HL-60 (cell line): ENCODE measurements at regions not wholly inside any gene's neighbourhood (a gene's known extent, or its start where the extent isn't known, plus 50 kb on each side); places are given as distances from the start of the nearest gene placed in this dataset.

Experiments
- DNase-seq, 2 experiments: peaks; one replicate each; pipeline ENCODE4 v3.0.0-alpha.2; 2010 to 2020; ENCODE audit warnings: low read depth in 1 of 2, low spot score in 1 of 2
- H3K27ac ChIP-seq: fragments of 250-450 bp; sonication (Bioruptor Pico); replicated peaks from 2 replicates; pipeline ENCODE4 v1.5.1; 2020; ENCODE audit warnings: mild to moderate bottlenecking, moderate library complexity
- H3K27me3 ChIP-seq: fragments of 250-450 bp; sonication (Bioruptor Pico); 2 replicates; pipeline ENCODE4 v1.5.1; 2021; ENCODE audit warnings: mild to moderate bottlenecking, moderate library complexity; ENCODE audit not compliant: insufficient read depth, poor library complexity, severe bottlenecking
- H3K4me3 ChIP-seq: replicated peaks from 2 replicates; pipeline ENCODE4 v1.5.1; 2011; ENCODE audit warnings: mild to moderate bottlenecking, control low read depth, low read length; ENCODE audit not compliant: insufficient read depth
- GABPA ChIP-seq: IDR thresholded peaks from 2 replicates; pipeline ENCODE4 v1.6.1; 2012; ENCODE audit warnings: low read depth
- POLR2AphosphoS5 ChIP-seq: IDR thresholded peaks from 2 replicates; pipeline ENCODE4 v1.6.1; 2012; ENCODE audit warnings: low read depth
- SPI1 ChIP-seq: IDR thresholded peaks from 2 replicates; pipeline ENCODE4 v1.6.1; 2012; ENCODE audit warnings: low read depth, mild to moderate bottlenecking, borderline replicate concordance
- TF ChIP-seq, protein P1 (sequence below): IDR thresholded peaks from 2 replicates; pipeline ENCODE4 v1.6.1; 2012; ENCODE audit warnings: low read depth; ENCODE audit not compliant: insufficient replicate concordance
- TF ChIP-seq, protein P2 (sequence below): IDR thresholded peaks from one replicate; pipeline ENCODE4 v1.5.1; 2011; ENCODE audit warnings: low read length, control low read depth, inconsistent platforms; ENCODE audit not compliant: insufficient read depth

DNA sequence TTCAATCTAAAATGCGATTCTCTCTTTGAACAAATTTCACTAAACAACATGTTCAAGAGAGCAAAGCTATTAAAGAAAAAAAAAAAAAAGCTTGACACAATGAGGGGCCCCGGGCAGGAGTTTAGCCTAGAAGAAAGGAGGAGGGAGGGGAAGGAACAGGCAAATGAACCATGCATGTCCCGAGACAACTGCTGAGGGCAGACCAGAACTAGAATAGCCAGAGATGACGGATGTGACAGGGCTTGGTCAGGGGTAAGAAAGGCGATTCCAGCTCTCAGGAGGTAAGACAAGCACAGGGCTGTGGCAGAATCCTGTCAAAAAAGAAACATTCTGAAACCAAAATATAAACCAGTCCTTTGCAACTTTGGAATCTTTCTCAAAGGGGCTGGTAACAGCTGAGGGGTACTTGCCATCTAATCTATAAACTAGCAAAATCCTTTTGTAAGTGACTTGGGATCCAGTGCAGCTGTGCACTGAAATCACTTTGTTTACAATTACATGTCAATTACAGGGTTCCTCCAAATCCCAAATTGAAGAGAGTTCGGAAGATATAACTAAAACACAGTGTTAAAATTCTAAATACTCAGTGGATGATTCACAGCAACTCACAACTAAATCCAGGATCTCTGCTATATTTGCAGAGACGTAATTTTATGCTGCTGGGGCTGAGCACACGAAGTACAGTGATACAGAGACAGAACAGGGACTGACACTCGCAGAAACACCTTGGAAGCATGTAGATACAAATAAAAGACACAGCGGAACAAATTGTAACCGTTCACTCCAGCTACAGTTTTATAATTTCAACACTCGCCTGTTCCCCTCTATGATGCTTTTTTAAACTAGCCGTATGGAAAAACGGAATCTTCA, 567.4 kb upstream of the ZFHX3 start:
- peaks cover 15% of the 10 kb centered on the region for H3K27me3 ChIP-seq
- TF ChIP-seq, protein P1, sequence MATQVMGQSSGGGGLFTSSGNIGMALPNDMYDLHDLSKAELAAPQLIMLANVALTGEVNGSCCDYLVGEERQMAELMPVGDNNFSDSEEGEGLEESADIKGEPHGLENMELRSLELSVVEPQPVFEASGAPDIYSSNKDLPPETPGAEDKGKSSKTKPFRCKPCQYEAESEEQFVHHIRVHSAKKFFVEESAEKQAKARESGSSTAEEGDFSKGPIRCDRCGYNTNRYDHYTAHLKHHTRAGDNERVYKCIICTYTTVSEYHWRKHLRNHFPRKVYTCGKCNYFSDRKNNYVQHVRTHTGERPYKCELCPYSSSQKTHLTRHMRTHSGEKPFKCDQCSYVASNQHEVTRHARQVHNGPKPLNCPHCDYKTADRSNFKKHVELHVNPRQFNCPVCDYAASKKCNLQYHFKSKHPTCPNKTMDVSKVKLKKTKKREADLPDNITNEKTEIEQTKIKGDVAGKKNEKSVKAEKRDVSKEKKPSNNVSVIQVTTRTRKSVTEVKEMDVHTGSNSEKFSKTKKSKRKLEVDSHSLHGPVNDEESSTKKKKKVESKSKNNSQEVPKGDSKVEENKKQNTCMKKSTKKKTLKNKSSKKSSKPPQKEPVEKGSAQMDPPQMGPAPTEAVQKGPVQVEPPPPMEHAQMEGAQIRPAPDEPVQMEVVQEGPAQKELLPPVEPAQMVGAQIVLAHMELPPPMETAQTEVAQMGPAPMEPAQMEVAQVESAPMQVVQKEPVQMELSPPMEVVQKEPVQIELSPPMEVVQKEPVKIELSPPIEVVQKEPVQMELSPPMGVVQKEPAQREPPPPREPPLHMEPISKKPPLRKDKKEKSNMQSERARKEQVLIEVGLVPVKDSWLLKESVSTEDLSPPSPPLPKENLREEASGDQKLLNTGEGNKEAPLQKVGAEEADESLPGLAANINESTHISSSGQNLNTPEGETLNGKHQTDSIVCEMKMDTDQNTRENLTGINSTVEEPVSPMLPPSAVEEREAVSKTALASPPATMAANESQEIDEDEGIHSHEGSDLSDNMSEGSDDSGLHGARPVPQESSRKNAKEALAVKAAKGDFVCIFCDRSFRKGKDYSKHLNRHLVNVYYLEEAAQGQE: no peak
- TF ChIP-seq GABPA (no peak), SPI1 (no peak), POLR2AphosphoS5 (no peak)
- TF ChIP-seq, protein P2, sequence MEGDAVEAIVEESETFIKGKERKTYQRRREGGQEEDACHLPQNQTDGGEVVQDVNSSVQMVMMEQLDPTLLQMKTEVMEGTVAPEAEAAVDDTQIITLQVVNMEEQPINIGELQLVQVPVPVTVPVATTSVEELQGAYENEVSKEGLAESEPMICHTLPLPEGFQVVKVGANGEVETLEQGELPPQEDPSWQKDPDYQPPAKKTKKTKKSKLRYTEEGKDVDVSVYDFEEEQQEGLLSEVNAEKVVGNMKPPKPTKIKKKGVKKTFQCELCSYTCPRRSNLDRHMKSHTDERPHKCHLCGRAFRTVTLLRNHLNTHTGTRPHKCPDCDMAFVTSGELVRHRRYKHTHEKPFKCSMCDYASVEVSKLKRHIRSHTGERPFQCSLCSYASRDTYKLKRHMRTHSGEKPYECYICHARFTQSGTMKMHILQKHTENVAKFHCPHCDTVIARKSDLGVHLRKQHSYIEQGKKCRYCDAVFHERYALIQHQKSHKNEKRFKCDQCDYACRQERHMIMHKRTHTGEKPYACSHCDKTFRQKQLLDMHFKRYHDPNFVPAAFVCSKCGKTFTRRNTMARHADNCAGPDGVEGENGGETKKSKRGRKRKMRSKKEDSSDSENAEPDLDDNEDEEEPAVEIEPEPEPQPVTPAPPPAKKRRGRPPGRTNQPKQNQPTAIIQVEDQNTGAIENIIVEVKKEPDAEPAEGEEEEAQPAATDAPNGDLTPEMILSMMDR: no peak
- no peak overlapping the region for H3K4me3 ChIP-seq
- no peak for DNase-seq
- H3K27ac ChIP-seq: no peak overlapping the region

DNA sequence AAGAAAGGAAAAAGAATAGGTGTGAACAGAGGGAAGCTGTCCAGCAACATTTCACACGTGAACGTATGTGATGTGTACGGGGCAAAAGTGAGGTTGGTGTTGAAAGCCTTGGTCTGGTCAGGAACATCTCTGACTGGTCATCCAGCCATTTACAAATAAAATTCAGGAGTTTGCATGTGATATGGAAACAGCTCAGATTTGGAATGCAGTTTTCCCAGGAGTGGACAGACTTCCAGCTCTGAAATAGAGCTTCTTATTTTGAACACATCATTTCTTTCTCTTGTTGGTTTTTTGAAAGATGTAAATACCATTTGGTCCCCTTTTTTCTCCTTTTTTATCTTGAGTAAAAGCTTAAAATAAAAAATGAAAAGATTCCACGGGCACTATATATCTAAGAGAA, 566.2 kb upstream of the ZFHX3 start:
- Histone ChIP-seq H3K4me3 (no peak overlapping the region), H3K27ac (no peak overlapping the region), H3K27me3 (peaks cover 15% of the 10 kb centered on the region)
- no peak for DNase-seq
- TF ChIP-seq, protein P2: no peak
- TF ChIP-seq GABPA: no peak
- TF ChIP-seq SPI1: no peak
- TF ChIP-seq, protein P1: no peak
- TF ChIP-seq POLR2AphosphoS5: no peak

DNA sequence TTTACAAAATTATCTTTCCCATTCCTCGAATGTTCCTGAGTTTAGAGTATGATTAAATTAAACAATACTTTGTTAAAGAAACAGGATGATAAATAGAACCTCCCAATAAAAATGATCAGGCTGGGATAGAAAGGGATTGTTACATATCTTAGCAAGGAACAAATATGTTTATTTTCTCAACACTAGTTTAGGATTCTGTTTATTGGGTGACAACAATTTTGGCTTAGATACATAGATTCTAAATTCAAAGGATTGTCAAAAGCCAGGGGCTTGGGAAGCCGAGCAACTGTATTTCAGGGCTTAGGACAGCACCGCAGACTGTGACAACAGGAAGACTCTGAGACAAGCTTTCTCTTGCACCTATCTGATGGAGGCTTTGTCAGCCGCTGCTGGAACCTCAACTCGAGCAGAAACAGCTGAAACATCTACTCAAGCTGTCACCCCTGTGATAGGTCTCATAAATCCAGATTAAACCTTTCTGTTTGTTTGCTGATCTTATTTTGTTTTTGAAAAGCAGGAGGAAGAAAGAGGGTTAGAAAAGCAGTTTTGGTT, 562.8 kb upstream of the ZFHX3 start:
- Histone ChIP-seq H3K4me3 (no peak overlapping the region), H3K27ac (no peak overlapping the region)
- no peak for TF ChIP-seq GABPA
- TF ChIP-seq, protein P1: no peak
- TF ChIP-seq SPI1: no peak
- TF ChIP-seq, protein P2: no peak
- TF ChIP-seq POLR2AphosphoS5: no peak

More for the DNA sequence above, 562.8 kb upstream of the ZFHX3 start:
- peaks cover 15% of the 10 kb centered on the region for H3K27me3 ChIP-seq
- DNase-seq: no peak
